GM12875 (cell line): ENCODE measurements at regions not wholly inside any gene's neighbourhood (a gene's known extent, or its start where the extent isn't known, plus 50 kb on each side); places are given as distances from the start of the nearest gene placed in this dataset.

Experiments
- H3K4me3 ChIP-seq: one replicate; pipeline ENCODE4 v1.5.1; 2011; ENCODE audit warnings: low read depth, low read length, control low read depth
- TF ChIP-seq, protein P1 (sequence below): IDR thresholded peaks from 2 replicates; pipeline ENCODE4 v1.5.1; 2011; ENCODE audit warnings: low read depth, mild to moderate bottlenecking, control low read depth, inconsistent platforms, low read length, moderate library complexity, borderline replicate concordance; ENCODE audit not compliant: insufficient read depth

- no peak overlapping the region for H3K4me3 ChIP-seq
- TF ChIP-seq, protein P1, sequence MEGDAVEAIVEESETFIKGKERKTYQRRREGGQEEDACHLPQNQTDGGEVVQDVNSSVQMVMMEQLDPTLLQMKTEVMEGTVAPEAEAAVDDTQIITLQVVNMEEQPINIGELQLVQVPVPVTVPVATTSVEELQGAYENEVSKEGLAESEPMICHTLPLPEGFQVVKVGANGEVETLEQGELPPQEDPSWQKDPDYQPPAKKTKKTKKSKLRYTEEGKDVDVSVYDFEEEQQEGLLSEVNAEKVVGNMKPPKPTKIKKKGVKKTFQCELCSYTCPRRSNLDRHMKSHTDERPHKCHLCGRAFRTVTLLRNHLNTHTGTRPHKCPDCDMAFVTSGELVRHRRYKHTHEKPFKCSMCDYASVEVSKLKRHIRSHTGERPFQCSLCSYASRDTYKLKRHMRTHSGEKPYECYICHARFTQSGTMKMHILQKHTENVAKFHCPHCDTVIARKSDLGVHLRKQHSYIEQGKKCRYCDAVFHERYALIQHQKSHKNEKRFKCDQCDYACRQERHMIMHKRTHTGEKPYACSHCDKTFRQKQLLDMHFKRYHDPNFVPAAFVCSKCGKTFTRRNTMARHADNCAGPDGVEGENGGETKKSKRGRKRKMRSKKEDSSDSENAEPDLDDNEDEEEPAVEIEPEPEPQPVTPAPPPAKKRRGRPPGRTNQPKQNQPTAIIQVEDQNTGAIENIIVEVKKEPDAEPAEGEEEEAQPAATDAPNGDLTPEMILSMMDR = no peak
These were observed 377.7 kb downstream of the CYLC2 start for GRCh38 chr9:103372828-103373227.

DNA sequence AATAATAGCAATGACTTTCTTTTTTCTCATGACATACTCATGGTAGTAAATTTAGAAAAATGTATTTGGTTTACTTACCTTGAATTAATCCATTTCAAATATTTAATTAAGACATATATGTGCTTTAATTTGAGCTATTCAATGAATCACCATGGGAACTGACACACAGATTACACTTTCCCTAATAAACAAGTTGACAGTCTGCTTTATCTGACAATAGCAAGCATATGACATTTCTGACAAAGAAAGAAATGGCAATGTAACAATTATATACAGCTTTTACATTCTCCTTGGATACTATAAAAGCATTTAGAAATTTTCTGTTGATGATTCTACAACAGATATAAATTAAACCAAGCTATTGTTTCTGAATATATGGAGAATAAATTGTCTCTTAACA lies 382.5 kb downstream of the CYLC2 start:
- H3K4me3 ChIP-seq = no peak overlapping the region
- TF ChIP-seq, protein P1 = no peak

- TF ChIP-seq, protein P1 = peak; percentile 73
These were observed 402.9 kb downstream of the CYLC2 start for GRCh38 chr9:103397868-103398600.

GRCh38 chr9:103399535-103399934 lies 404.4 kb downstream of the CYLC2 start:
- H3K4me3 ChIP-seq = no peak overlapping the region
- TF ChIP-seq, protein P1 = no peak

More at GRCh38 chr9:103397868-103398600, 402.9 kb downstream of the CYLC2 start:
- no peak overlapping the region for H3K4me3 ChIP-seq

DNA sequence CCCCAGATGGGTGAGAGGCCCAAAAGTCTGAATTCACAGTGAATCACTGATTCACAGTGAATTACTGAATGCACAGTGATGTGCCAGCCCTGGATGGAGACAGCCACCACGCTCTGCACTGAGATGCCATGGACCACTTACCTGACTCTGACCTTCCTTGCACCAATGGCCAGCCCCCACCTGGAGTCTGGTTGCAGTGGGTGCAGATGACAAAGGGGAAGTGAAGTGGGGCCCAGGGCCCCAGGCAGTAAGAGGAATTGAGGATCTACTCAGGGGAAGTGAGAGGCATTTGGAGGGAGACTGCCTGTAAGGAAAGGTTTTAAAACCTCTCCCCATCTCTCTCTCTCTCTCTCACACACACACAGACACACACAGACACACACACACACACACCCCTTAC lies 412.1 kb downstream of the CYLC2 start:
- H3K4me3 ChIP-seq = no peak overlapping the region
- TF ChIP-seq, protein P1 = no peak

- TF ChIP-seq, protein P1 = no peak
- H3K4me3 ChIP-seq = no peak overlapping the region
These were observed 414.9 kb downstream of the CYLC2 start for GRCh38 chr9:103410059-103410458.

- TF ChIP-seq, protein P1 = no peak
- no peak overlapping the region for H3K4me3 ChIP-seq
These were observed 432.6 kb downstream of the CYLC2 start for GRCh38 chr9:103427696-103428095.
